B cell (primary cell): ENCODE measurements at regions not wholly inside any gene's neighbourhood (a gene's known extent, or its start where the extent isn't known, plus 50 kb on each side); places are given as distances from the start of the nearest gene placed in this dataset.

Source experiments
- ATAC-seq: fragments of 200-7000 bp; cut with Tn5 transposase; one replicate; pipeline ENCODE4 v1.10.0; 2021; ENCODE audit warnings: low read depth, mild to moderate bottlenecking, moderate number of reproducible peaks, moderate library complexity
- CTCF ChIA-PET: fragments of 350-600 bp; sonication (Branson Sonifier 250); formaldehyde crosslinking; loops from one replicate; lab custom pipeline; 2021; ENCODE audit warnings: antibody characterized with exemption, inconsistent platforms; lab: Charles Lee
- POLR2A ChIA-PET: fragments of 350-600 bp; sonication (Branson Sonifier 250); formaldehyde crosslinking; loops from one replicate; lab custom pipeline; 2021; ENCODE audit warnings: antibody characterized with exemption; lab: Charles Lee
- DNase-seq: peaks from one replicate; pipeline ENCODE4 v3.0.0; 2013
- H2AFZ ChIP-seq: 2 replicates; pipeline ENCODE4 v1.6.1; 2012; ENCODE audit warnings: mild to moderate bottlenecking, low read depth, low read length; ENCODE audit not compliant: insufficient read depth, poor library complexity, severe bottlenecking
- H3K27ac ChIP-seq, 2 donors: 1 replicate in 1 of 2; 2 replicates in 1 of 2; pipeline ENCODE4 v1.5.1; 2012 to 2013; ENCODE audit warnings: low read length in 2 of 2, mild to moderate bottlenecking in 2 of 2, moderate library complexity in 1 of 2
- H3K27me3 ChIP-seq, 4 experiments: fragments of 200-600 bp in 1 of 4; sonication (generic) in 1 of 4; replicated peaks in 1 of 4; 1 replicate in 2 of 4; 2 replicates in 2 of 4; pipeline versions ENCODE4 v1.6.1 to v1.7.0; 2013 to 2016; ENCODE audit warnings: low read length in 3 of 4, mild to moderate bottlenecking in 2 of 4, mixed read lengths in 1 of 4, moderate library complexity in 1 of 4; ENCODE audit not compliant: insufficient read depth in 4 of 4, control insufficient read depth in 3 of 4; ENCODE audit errors: control extremely low read depth in 1 of 4
- H3K36me3 ChIP-seq, 2 experiments: replicated peaks in 1 of 2; 1 replicate in 1 of 2; 2 replicates in 1 of 2; pipeline versions ENCODE4 v1.6.1 to v1.7.1; 2013; ENCODE audit warnings: low read length in 1 of 2; ENCODE audit not compliant: insufficient read depth in 2 of 2, control insufficient read depth in 1 of 2; ENCODE audit errors: control extremely low read depth in 1 of 2, extremely low read depth in 1 of 2
- H3K4me1 ChIP-seq, 2 donors: fragments of 200-600 bp in 1 of 2; sonication (generic) in 1 of 2; 1 replicate in 1 of 2; 2 replicates in 1 of 2; pipeline versions ENCODE4 v1.5.1 to v1.6.1; 2013 to 2017; ENCODE audit warnings: low read length in 2 of 2; ENCODE audit not compliant: control insufficient read depth in 2 of 2, insufficient read depth in 2 of 2
- H3K4me2 ChIP-seq: replicated peaks from 2 replicates; pipeline ENCODE3; 2012; ENCODE audit warnings: mild to moderate bottlenecking, low read depth, low read length; ENCODE audit not compliant: poor library complexity, severe bottlenecking
- H3K4me3 ChIP-seq, 5 experiments: fragments of 200-600 bp in 1 of 5; sonication (generic) in 1 of 5; 1 replicate in 3 of 5; 2 replicates in 2 of 5; pipeline versions ENCODE4 v1.5.1 to v1.7.0; 2011 to 2016; ENCODE audit warnings: low read length in 4 of 5, mild to moderate bottlenecking in 4 of 5, low read depth in 2 of 5, control low read depth in 1 of 5, moderate library complexity in 1 of 5; ENCODE audit not compliant: insufficient read depth in 1 of 5; ENCODE audit errors: control extremely low read depth in 1 of 5, extremely low read depth in 1 of 5
- H3K79me2 ChIP-seq: fragments of 200-600 bp; sonication (generic); one replicate; pipeline ENCODE4 v1.6.0; 2016; ENCODE audit warnings: low read length; ENCODE audit not compliant: control insufficient read depth, insufficient read depth
- H3K9ac ChIP-seq: fragments of 200-600 bp; sonication (generic); 2 replicates; pipeline ENCODE4 v1.6.1; 2017; ENCODE audit warnings: mild to moderate bottlenecking, low read length, moderate library complexity
- H3K9me3 ChIP-seq, 3 donors: one replicate each; pipeline versions ENCODE4 v1.6.1 to v1.7.1; 2013; ENCODE audit warnings: low read length in 2 of 3; ENCODE audit not compliant: control insufficient read depth in 2 of 3, insufficient read depth in 1 of 3; ENCODE audit errors: control extremely low read depth in 1 of 3
- H4K20me1 ChIP-seq: 2 replicates; pipeline ENCODE4 v1.6.0; 2012; ENCODE audit warnings: mild to moderate bottlenecking, low read length; ENCODE audit not compliant: insufficient read depth, control insufficient read depth, poor library complexity, severe bottlenecking
- H3K27ac Mint-ChIP-seq: one replicate; pipeline ENCODE4 v1.8.0; 2021; ENCODE audit warnings: mixed read lengths
- H3K27me3 Mint-ChIP-seq: one replicate; pipeline ENCODE4 v1.8.0; 2021; ENCODE audit warnings: mixed read lengths
- H3K4me1 Mint-ChIP-seq: one replicate; pipeline ENCODE4 v1.8.0; 2021; ENCODE audit warnings: mixed read lengths
- H3K4me3 Mint-ChIP-seq: one replicate; pipeline ENCODE4 v1.8.0; 2021; ENCODE audit warnings: mixed read lengths
- H3K9me3 Mint-ChIP-seq: one replicate; pipeline ENCODE4 v1.8.0; 2022; ENCODE audit warnings: mixed read lengths; ENCODE audit not compliant: insufficient read depth
- CTCF ChIP-seq: fragments of 200-600 bp; IDR thresholded peaks from one replicate; pipeline ENCODE4 v1.8.0; 2022; ENCODE audit warnings: antibody characterized with exemption, mild to moderate bottlenecking
- EZH2 ChIP-seq: IDR thresholded peaks from 2 replicates; pipeline ENCODE4 v1.6.1; 2012; ENCODE audit warnings: borderline replicate concordance, low read depth, mild to moderate bottlenecking, moderate library complexity, low read length; ENCODE audit not compliant: insufficient read depth, poor library complexity, severe bottlenecking
- WGBS: methylation state at CpG from one replicate; pipeline ENCODE4 v1.1.5; 2013; ENCODE audit warnings: missing lambda C conversion rate; ENCODE audit not compliant: insufficient coverage; 5-methylcytosine and 5-hydroxymethylcytosine counted together
- intact Hi-C: fragments of 100-400 bp; cut with micrococcal nuclease; formaldehyde crosslinking; loops from one replicate; pipeline ENCODE4 v1.10.0; 2022

GRCh38 chr12:93137656-93138612 lies 208.8 kb upstream of the EEA1 start:
- H3K4me3 Mint-ChIP-seq: peak overlapping the region; percentile 51
- no peaks in the 10 kb centered on the region for H3K36me3 ChIP-seq
- H3K4me1 Mint-ChIP-seq: peaks cover 57% of the 10 kb centered on the region
- no peak overlapping the region for H3K9ac ChIP-seq
- peak overlapping the region; percentile 56 for H3K4me2 ChIP-seq
- peak overlapping the region in 1 of 5 experiments; percentile 41 for H3K4me3 ChIP-seq
- DNase-seq (no peak), ATAC-seq (no peak)
- peak overlapping the region; percentile 65 to 87 for H3K27ac ChIP-seq
- ChIA-PET POLR2A (no interaction called here), CTCF (interaction anchor here (1.0 to 3.4 kb wide), 7 partner anchors 40 to 964 kb away, joined by 3 to 17 read pairs (median 4); no protein-coding TSS in a partner anchor)
- 81% methylated on average over 3 of the region's 6 CpGs for WGBS
- H3K9me3 ChIP-seq: peaks cover 0 to 6% (median 0%) of the 10 kb centered on the region in 3 donors
- H3K27me3 Mint-ChIP-seq: no peaks in the 10 kb centered on the region
- H3K9me3 Mint-ChIP-seq: peaks cover 2% of the 10 kb centered on the region
- TF ChIP-seq EZH2 (no peak), CTCF (no peak)
- H4K20me1 ChIP-seq: no peaks in the 10 kb centered on the region
- peaks cover 59 to 64% of the 10 kb centered on the region in 2 donors for H3K4me1 ChIP-seq
- no peaks in the 10 kb centered on the region for H3K27me3 ChIP-seq
- intact Hi-C loops: loop anchor here (2.0 to 5.0 kb wide), 3 partner anchors 29 to 44 kb away; no protein-coding TSS in a partner anchor
- peak overlapping the region; percentile 94 for H3K27ac Mint-ChIP-seq
- no peaks in the 10 kb centered on the region for H3K79me2 ChIP-seq
- peak overlapping the region; percentile 4 for H2AFZ ChIP-seq
